GM12878 (cell line): ENCODE measurements at regions not wholly inside any gene's neighbourhood (a gene's known extent, or its start where the extent isn't known, plus 50 kb on each side); places are given as distances from the start of the nearest gene placed in this dataset.

Experiments used
- ATAC-seq: fragments of 200-7000 bp; cut with Tn5 transposase; 3 replicates; pipeline ENCODE4 v1.9.1; 2020; ENCODE audit warnings: mild to moderate bottlenecking, moderate library complexity
- BruUV-seq: library from RNA; stranded (reverse); fragments of 400-500 nt; replicated peaks from 2 replicates; lab custom pipeline; 2021; lab: Mats Ljungman, UMichigan
- CTCF ChIA-PET: fragments of 300-600 bp; sonication (Branson Sonifier 250); formaldehyde crosslinking; extraction: SDS; loops from one replicate; lab custom pipeline; 2021; ENCODE audit warnings: inconsistent platforms; lab: Yijun Ruan, JAX
- POLR2A ChIA-PET: fragments of 350-600 bp; formaldehyde crosslinking; extraction: SDS; loops from one replicate; lab custom pipeline; 2021; ENCODE audit warnings: inconsistent platforms; lab: Charles Lee
- RAD21 ChIA-PET: fragments of 300-600 bp; sonication (Branson Sonifier 250); formaldehyde crosslinking; loops from one replicate; lab custom pipeline; 2023; ENCODE audit warnings: antibody characterized with exemption; ENCODE audit not compliant: unreplicated experiment; lab: Charles Lee
- SMC1A ChIA-PET: fragments of 300-600 bp; sonication (Branson Sonifier 250); formaldehyde crosslinking; loops from one replicate; lab custom pipeline; 2023; ENCODE audit not compliant: unreplicated experiment, uncharacterized antibody; lab: Charles Lee
- DNase-seq: peaks from one replicate; pipeline ENCODE4 v3.0.0-alpha.2; 2011; ENCODE audit warnings: low read depth, low spot score
- FAIRE-seq: peaks from 3 replicates; lab custom pipeline; 2011; peaks lifted over from hg19 to GRCh38; lab: Jason Lieb, UNC
- H2AFZ ChIP-seq: 2 replicates; pipeline ENCODE4 v1.6.0; 2011; ENCODE audit warnings: low read depth, low read length, control low read depth; ENCODE audit not compliant: control insufficient read depth
- H3K27ac ChIP-seq: 2 replicates; pipeline ENCODE4 v1.5.1; 2011; ENCODE audit warnings: control low read depth; ENCODE audit not compliant: control insufficient read depth, insufficient read depth
- H3K27me3 ChIP-seq, 2 experiments: replicated peaks in 1 of 2; 2 replicates each; pipeline versions ENCODE4 v1.6.0 to v1.6.1; 2011; ENCODE audit warnings: low read length in 1 of 2; ENCODE audit not compliant: control insufficient read depth in 2 of 2, insufficient read depth in 2 of 2
- H3K36me3 ChIP-seq, 2 experiments: 2 replicates each; pipeline ENCODE4 v1.5.1; 2011; ENCODE audit warnings: low read length in 1 of 2; ENCODE audit not compliant: control insufficient read depth in 2 of 2, insufficient read depth in 2 of 2
- H3K4me1 ChIP-seq: 2 replicates; pipeline ENCODE4 v1.6.1; 2011; ENCODE audit warnings: mild to moderate bottlenecking, low read length, moderate library complexity, mixed read lengths; ENCODE audit not compliant: control insufficient read depth, insufficient read depth
- H3K4me2 ChIP-seq: 2 replicates; pipeline ENCODE4 v1.6.0; 2011; ENCODE audit warnings: control low read depth; ENCODE audit not compliant: control insufficient read depth, insufficient read depth
- H3K4me3 ChIP-seq: fragments of 200-600 bp; sonication (generic); 2 replicates; pipeline ENCODE4 v1.5.1; 2016
- H3K79me2 ChIP-seq: 2 replicates; pipeline ENCODE4 v1.6.0; 2011; ENCODE audit warnings: low read length; ENCODE audit not compliant: control insufficient read depth, insufficient read depth
- H3K9ac ChIP-seq: 2 replicates; pipeline ENCODE4 v1.8.0; 2011; ENCODE audit warnings: low read length, control low read depth, mixed read lengths; ENCODE audit not compliant: control insufficient read depth, insufficient read depth
- H3K9me3 ChIP-seq: replicated peaks from 3 replicates; pipeline ENCODE4 v1.5.1; 2011; ENCODE audit warnings: mild to moderate bottlenecking, low read length; ENCODE audit not compliant: control insufficient read depth, insufficient read depth
- H4K20me1 ChIP-seq: 2 replicates; pipeline ENCODE4 v1.6.0; 2011; ENCODE audit not compliant: control insufficient read depth, insufficient read depth
- JUND ChIP-seq: IDR thresholded peaks from 2 replicates; pipeline ENCODE4 v1.6.1; 2012; ENCODE audit warnings: low read depth, mild to moderate bottlenecking, low read length, improper control_type of control experiment, moderate library complexity
- TARDBP ChIP-seq: IDR thresholded peaks from 2 replicates; pipeline ENCODE4 v1.6.1; 2016; ENCODE audit warnings: borderline replicate concordance
- ZNF274 ChIP-seq: IDR thresholded peaks from one replicate; pipeline ENCODE4 v1.8.0; 2011; ENCODE audit not compliant: insufficient read length, insufficient read depth
- WGBS: methylation state at CpG from one replicate; pipeline ENCODE4 v1.1.6; 2016; ENCODE audit warnings: low lambda C conversion rate; ENCODE audit not compliant: insufficient replicate concordance, insufficient coverage; ENCODE audit errors: missing lambda C conversion rate; 5-methylcytosine and 5-hydroxymethylcytosine counted together
- in situ Hi-C: fragments of 300-500 bp; cut with MboI; formaldehyde crosslinking; loops from 9 replicates; pipeline ENCODE4 v1.14.3; 2018; ENCODE audit warnings: mixed read lengths
- intact Hi-C: fragments of 100-400 bp; cut with micrococcal nuclease; formaldehyde crosslinking; loops from one replicate; pipeline ENCODE4 v1.14.2; 2022; ENCODE audit not compliant: unreplicated experiment
- TF ChIP-seq, protein P1 (sequence below): IDR thresholded peaks from 2 replicates; pipeline ENCODE4 v1.6.1; 2012; ENCODE audit warnings: improper control_type of control experiment, low read depth, low read length; ENCODE audit not compliant: insufficient replicate concordance

DNA sequence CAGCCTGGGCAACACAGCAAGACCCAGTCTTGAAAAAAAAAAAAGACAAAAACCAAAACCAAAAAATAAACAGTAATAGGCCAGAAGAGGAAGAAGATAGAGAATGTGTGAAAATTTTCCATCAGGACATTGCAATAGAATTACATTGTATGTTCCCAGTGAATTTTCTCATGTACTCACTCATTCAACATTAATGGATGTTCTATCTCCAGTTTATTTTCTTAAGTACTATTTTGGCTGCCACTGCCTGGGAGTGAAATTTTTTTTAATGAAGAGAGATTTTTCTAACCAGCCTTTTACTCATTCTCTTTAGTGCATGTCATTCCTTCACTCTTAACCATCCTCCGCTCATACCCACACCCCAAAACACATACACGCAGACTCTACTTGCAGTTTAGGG lies 282.8 kb downstream of the ALDH8A1 start:
- no peak for TF ChIP-seq TARDBP
- TF ChIP-seq, protein P1, sequence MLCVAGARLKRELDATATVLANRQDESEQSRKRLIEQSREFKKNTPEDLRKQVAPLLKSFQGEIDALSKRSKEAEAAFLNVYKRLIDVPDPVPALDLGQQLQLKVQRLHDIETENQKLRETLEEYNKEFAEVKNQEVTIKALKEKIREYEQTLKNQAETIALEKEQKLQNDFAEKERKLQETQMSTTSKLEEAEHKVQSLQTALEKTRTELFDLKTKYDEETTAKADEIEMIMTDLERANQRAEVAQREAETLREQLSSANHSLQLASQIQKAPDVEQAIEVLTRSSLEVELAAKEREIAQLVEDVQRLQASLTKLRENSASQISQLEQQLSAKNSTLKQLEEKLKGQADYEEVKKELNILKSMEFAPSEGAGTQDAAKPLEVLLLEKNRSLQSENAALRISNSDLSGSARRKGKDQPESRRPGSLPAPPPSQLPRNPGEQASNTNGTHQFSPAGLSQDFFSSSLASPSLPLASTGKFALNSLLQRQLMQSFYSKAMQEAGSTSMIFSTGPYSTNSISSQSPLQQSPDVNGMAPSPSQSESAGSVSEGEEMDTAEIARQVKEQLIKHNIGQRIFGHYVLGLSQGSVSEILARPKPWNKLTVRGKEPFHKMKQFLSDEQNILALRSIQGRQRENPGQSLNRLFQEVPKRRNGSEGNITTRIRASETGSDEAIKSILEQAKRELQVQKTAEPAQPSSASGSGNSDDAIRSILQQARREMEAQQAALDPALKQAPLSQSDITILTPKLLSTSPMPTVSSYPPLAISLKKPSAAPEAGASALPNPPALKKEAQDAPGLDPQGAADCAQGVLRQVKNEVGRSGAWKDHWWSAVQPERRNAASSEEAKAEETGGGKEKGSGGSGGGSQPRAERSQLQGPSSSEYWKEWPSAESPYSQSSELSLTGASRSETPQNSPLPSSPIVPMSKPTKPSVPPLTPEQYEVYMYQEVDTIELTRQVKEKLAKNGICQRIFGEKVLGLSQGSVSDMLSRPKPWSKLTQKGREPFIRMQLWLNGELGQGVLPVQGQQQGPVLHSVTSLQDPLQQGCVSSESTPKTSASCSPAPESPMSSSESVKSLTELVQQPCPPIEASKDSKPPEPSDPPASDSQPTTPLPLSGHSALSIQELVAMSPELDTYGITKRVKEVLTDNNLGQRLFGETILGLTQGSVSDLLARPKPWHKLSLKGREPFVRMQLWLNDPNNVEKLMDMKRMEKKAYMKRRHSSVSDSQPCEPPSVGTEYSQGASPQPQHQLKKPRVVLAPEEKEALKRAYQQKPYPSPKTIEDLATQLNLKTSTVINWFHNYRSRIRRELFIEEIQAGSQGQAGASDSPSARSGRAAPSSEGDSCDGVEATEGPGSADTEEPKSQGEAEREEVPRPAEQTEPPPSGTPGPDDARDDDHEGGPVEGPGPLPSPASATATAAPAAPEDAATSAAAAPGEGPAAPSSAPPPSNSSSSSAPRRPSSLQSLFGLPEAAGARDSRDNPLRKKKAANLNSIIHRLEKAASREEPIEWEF = no peak
- no peak for TF ChIP-seq ZNF274
- TF ChIP-seq JUND = no peak
- no peak for ATAC-seq
- Histone ChIP-seq H3K27me3 (no peaks in the 10 kb centered on the region; a peak in 1 of 4 replicates), H3K9me3 (no peaks in the 10 kb centered on the region), H3K36me3 (no peaks in the 10 kb centered on the region), H3K4me1 (no peaks in the 10 kb centered on the region), H3K4me2 (no peak overlapping the region), H3K79me2 (no peaks in the 10 kb centered on the region), H3K9ac (no peak overlapping the region), H3K4me3 (no peak overlapping the region), H3K27ac (no peak overlapping the region), H2AFZ (no peak overlapping the region), H4K20me1 (no peaks in the 10 kb centered on the region)
- no peak for FAIRE-seq
- POLR2A ChIA-PET = no interaction called here
- intact Hi-C loops = no loop called here
- in situ Hi-C loops = no loop called here
- SMC1A ChIA-PET = no interaction called here
- 39% methylated on average over 2 of the region's 2 CpGs for WGBS
- DNase-seq = no peak
- RAD21 ChIA-PET = no interaction called here
- BruUV-seq = no TSS peak
- CTCF ChIA-PET = no interaction called here
